GM19043 (cell line): ENCODE measurements at regions not wholly inside any gene's neighbourhood (a gene's known extent, or its start where the extent isn't known, plus 50 kb on each side); places are given as distances from the start of the nearest gene placed in this dataset.

Experiments used
- ATAC-seq: cut with Tn5 transposase; IDR thresholded peaks from one replicate; pipeline ENCODE4 v1.9.1; 2021; ENCODE audit warnings: low read depth; ENCODE audit not compliant: unreplicated experiment

DNA sequence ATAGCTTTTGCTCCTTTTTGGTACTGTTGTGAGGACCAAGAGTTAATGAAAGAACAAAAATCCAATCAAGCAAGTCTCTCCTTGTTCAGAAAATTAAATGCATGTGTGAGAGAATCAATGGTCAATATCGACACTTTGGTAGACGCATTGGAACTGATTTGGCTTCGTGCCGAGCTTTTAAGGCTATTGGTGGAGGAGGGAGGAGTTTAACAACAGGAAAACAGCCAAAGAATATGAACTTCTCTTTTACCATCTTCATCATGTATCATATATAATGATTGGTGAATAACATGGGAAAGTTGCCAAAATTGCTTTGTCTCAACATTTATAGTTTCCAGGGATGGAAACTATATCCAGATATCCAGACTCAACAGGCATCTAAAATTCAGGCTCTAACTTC, 266.5 kb upstream of the CITED2 start:
- ATAC-seq: no peak

DNA sequence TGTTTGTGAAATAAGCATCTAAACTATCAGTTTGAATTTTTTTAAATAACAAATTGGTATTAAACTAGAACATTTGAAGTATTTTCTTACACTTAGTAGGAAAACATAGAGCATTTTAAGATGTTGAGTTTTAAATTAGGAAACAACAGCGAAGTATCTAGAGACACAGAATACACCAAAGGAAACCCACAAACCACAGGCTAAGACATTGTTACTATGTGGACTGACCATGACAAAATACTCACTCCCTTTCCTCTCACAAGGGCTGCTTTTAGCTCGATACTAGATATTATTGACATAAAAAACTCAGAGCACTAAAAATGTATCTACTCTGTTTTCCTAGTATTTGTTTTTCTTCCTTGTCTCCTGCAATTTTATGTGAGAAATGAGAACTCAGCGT, 266.0 kb upstream of the CITED2 start:
- peak; percentile 90 for ATAC-seq

DNA sequence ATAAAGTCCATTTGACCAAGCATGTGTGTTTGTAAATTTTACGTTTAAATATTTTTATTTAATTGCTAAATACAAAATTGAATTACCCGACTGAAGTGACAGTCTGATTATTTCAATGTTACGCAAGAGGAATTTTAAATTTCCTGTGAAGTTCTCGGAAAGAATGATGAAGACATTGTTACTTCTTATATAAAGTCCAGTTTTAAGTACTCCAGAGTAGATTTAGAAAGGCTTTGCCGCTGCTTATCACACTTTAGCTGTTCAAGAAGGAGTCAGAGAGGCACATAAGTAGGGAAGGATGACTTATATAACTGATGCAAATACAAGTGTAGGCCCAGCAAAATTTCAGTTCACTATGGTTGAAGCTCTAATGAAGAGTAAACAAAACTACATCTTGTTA, 265.1 kb upstream of the CITED2 start:
- no peak for ATAC-seq

DNA sequence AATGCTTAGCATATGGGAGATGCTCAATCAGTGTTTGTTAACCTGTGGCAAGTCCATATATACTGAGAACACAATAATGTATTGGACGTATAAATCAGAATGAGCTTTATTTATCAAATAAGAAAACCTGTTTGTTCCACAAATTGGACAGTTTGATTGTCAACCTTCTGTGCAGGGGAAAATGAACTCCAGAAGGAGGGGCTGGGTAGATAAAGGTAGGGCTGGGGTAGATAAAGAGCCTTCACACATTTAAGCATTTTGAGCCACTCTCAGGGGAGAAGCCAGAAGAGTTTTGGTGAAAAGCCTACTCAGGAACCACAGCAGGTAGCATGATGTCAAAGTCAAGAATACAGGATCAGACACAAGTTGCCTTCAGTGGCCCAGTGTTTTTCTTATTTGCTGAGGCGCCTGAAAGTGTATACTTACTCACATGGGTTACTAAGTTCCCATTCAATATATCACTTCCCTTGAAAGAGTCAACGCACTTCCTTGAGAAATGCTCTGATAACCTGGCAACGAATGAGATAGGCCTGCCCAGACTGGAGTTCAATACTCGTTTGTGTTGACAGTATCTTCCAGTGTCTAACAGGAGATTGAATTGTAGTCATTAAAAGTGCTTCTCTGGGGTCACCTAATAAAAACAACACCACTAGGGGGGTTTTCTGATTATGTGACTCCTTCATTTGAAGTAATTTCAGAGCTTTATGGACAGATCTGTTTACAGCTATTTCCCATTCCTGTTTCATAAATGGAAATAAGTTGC, 263.9 kb upstream of the CITED2 start:
- ATAC-seq: no peak

DNA sequence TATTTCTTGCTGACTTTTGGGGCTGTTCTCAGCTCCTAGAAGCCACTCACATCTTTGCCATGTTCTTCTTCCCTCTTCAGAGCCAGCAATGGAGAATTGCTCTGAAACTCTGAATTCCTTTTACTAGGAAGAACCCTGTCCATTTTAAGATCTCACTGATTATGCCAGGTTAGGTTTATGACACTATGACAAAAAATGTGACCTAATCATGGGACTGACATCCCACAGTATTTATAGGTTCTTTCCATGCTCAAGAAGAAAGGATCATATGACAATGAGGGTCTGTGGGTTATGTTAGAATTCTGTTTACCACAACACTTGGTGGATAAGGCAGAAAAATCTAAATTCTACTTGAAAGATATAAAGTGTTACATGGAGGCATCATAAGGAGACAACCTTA, 263.3 kb upstream of the CITED2 start:
- no peak for ATAC-seq

DNA sequence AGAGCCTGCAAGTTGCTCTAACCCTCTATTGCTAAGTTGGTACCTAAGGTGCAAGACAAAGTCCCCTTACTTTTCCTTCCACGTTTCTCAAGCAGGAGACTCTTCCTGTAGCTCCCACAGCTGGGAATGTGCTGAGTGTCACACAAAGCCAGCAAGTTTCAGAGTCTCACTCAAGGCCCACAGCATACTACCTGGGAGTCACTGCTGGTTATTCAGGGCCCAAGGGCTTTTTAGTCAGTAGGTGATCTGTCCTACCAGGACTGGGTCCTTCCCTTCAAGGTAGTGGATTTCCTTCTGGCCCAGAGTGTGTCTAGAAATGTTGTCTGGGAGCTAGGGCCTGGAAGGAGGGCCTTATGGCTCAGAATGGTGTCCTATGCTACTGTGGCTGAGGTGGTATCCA, 261.9 kb upstream of the CITED2 start:
- no peak for ATAC-seq

DNA sequence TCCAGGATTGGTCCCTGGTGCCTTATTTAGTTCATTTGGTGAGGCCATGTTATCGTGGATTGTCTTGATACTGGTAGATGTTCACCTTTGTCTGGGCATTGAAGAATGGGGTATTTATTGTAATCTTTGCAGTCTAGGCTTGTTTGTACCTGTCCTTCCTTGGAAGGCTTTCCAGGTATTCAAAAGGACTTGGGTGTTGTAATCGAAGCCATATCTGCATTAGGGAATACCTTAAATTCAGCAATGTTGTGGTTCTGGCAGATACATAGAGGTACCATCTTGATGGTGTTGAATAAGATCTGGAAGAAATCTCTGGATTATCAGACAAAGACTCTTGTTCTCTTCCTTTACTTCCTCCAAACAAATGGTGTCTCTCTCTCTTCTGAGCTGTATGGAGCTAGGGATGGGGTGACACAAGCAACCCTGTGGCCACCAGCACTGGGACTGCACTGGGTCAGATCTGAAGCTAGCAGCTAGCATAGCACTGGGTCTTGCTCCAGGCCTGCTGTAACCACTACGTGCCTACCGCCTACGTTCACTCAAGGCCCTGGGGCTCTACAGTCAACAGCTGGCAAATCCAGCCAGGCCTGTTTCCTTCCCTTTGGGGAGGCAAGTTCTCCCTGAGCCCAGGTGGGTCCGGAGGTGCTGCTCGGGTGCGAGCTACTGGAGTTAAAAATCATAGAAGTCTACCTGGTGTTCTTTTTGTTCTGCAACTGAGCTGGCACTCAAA, 261.1 kb upstream of the CITED2 start:
- ATAC-seq: no peak

DNA sequence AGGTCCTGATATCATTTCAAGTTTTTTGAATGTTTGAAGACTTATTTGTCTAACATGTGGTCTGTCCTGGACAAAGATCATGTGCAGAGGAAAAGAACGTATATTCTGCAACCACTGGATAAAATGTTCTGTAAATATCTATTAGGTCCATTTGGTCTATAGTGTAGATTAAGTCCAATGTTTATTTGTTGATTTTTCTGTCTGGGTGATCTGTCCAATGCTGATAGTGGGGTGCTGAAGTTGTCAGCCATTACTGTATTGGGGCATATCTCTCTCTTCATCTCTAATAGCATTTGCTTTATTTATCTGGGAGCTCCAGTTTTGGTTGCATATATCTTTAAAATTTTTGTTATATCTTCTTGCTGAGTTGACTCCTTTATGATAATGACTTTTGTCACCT, 258.4 kb upstream of the CITED2 start:
- ATAC-seq: no peak

DNA sequence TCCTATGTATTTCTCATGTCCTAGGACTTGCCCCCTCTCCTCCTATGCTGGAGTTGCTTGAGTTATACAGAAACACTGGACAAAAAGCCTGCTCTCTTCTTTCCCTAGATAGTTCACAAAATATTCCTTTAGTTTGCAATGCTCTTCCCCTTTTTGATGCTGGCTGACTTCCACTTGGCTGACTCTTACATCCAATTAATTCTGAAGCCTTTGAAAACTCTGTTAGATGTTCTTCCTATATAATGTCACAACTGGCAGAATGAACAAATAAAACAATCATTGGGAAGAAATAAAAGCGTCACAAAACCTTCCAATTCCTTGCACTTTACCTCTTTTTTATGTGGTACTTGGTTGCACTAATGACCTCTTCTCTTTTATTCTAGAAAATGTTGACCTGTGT, 253.8 kb upstream of the CITED2 start:
- ATAC-seq: no peak

DNA sequence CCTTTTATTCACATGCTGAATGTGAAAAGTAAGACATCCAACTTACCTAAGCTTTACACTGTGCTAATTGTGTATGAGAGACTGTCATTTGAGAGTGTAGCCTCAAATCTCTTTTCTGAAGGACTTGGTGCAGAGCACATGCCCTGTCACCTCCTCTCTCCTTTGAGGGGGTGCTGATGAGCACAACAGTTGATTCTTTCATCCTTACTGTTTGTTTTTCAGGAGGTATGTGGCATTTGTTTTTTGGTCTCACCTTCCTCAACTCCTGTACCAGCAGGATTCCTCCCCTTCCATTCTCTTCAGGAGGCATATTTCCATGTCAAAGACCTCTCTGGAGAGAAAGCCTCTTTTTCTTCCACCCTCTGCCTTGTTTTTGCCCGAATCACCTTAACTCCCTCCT, 252.6 kb upstream of the CITED2 start:
- no peak for ATAC-seq

DNA sequence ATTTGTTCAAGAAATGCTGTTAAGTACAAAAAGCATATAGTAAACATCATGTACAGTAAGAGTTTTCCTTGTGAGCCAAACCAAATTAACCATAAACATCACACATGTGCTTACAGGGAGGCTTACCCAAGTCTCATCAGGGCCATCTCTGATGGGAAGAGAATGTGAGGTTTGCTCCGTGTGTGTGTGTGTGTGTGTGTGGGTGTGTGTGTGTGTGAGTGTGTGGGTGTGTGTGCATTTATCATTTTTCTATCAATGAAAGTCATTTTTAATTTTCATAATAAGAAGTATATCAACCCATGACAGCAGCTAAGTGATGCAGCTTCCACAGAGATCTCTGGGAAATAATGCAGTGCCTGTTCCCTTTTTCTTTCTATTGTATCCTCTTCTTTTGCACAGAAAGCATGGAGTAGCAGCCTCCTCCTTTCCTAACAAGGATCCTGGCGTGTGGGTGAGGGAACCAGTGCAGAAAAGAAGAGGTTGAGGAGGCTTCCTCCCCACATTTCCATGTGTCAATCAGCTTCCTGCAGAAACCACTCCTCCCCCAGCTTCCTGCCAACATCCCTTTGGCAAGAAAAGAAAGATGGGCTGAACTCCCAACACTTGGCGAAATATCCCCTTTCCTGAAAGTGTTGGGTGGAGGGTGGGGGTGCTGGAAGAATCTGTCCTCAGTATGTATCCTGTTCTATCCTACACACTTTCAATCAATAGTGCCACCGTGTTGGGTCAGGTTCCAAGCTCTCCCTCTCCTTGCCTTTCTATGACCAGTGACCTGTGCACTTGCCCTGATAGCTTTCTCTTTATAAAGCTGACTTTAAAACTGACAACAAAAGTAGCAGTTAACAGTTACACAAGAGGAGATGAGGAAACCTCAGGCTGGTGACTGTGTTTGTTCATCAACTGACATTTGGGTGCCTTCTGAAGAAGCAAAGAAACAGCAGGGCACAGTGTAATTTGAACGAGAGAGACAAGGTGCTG, 251.8 kb upstream of the CITED2 start:
- no peak for ATAC-seq

DNA sequence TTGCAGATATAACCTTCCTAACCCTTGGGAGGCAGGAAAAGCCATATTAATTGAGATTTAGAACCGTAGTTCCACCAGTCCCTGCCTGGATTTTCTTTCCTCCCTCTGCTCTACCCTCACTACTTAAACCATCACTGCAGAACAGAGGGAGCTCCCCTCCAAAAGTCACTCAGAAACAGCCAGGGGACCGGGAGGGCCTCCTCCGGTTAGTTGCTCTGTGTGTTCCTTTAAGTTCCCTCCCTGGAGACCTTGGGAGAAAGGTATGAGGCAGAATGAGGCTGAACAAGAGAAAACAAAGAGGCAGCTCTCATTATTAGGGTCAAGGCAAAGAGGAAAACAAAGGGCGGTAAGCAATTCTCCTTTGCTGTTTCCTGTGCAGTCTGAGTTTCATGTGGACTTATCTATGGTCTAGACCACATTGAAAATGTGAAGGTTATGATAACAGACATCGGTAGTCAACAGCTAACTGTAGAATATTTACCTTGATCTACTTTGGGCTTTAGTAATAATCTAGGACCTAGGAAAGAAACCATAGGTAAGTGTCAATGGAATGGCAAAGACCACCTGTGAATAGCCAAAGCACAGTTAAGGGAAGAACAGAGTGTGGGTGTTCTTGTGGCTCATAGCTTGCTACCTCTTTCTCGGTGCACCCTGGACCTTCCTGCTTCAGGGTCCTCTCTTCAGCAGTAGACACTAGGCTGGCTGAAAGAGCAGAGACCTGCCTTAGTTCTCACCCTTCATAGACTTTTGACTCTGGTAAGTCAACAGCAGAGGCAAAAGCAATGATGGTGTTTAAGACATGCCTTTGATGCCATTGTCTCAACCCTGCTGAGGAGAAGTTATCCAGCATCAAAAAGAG, 250.9 kb upstream of the CITED2 start:
- no peak for ATAC-seq

DNA sequence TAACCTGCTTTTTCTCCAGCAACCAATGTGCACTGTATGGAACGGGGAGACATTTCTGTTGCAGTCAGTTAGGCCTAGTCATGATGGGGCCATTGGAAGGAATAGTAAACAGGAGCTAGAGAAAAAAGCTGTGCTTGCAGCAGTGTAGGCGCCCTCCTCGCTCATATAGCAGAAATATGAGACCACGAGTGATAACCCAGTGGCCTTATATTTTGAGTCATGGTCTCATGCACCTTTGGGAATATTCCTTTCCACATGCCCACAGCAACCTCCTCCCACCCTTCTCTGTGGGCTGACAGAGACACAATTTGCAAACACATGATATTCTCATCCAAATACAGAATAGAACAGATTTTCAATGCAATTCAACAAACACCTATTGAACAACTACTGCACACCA, 248.9 kb upstream of the CITED2 start:
- ATAC-seq: no peak

DNA sequence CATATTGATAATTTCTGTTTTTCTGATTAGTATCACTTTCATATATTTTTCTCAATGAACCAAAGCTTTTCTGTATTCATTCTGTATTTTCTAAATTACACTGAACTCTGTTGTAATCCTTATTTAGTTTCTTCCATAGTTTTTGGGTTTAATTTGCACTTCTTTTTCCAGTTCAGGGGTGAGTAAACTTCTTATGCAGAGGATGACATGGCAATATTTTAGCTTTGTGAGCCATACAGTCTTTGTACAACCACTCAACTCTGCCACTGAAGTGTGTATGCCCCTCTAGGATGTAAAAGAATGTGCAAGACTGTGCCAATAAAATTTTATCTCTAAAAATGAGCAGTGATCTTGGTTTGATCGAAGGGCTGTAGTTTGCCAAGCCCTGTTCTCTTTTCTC, 239.0 kb upstream of the CITED2 start:
- ATAC-seq: no peak

DNA sequence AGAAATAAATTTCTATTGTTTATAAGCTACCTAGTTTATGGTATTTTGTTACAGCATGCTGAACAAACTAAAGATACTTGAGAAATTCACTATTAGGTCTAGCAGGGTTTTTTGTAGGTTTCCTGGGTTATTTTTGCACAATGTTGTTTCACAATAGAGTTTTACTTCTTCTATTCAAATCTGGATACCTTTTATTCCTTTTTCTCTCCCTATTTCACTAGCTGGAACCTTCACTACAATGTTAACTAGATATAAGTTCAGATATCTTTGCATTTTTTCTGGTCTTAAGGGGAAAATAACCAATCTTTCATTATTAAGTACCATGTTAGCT, 237.7 kb upstream of the CITED2 start:
- ATAC-seq: no peak

DNA sequence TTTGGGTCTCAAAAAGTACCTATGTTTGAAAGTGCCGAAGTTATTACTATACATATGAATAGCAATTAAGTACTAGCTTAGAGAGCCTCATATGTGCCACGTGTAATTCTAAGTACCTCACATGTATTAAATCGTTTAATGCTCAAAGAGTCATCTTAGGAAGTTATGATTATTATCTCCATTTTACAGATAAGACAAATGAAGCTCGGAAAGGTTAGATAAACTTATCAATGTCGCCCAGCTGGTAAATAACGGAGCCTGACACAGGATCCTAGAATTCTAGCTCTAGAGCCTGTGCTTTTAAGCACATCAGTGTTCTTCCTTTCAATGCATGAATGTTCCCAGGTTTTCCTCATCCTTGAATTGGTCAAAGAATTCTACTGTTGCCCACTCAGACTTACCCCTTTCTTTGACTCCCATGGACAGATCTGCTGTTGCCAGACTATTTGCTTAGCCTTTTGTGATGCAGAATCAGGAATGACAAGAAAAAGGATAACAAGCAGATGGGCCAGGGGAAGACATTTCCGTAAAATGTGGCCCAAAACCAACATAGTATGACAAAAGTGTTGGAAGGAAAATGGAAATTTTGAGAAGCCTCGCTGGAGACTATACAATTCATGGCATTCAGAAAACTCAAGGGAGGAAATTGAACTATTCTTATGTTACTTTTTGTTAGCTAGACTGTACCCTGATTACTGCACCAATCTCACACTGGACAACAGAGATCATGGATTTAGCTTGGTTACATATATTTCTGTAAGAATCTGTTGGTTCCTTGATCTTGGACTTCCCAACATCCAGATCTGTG, 237.1 kb upstream of the CITED2 start:
- ATAC-seq: no peak

DNA sequence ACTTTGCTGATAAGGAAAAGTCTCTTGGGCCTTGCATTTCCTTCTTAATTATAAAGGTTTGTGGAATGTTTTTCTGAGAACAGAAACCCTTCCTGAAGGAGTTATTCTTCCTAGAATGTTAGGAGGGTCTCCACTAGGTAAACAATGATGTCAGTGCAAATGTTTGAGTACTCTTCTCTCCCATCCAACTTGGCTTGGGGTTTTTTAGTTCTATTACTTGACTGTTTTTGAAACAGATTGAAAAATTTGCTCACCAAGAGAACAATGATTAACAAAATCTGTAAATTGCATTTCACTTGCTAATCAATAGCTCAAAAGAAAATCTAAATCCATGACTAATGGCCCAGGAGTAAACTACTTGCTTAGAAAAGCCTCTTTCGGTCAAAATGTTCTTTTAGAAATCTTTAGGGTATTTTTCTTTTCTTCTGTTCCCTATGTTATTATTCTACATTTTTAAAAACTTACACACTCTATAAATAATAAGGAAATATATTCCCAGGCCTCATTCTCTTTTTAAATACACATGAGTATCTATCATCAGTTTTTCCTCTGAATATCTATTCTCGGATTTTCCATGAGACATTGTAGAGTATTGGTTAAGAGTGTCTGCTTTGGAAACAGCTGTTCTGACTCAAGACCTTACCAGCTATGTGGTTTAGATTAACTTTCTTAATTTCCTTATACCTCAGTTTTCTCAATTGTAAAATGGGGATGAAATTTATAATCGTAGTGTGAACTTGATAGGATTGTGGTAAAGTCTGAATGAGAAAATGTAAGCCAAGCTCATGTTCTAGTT, 234.2 kb upstream of the CITED2 start:
- no peak for ATAC-seq

DNA sequence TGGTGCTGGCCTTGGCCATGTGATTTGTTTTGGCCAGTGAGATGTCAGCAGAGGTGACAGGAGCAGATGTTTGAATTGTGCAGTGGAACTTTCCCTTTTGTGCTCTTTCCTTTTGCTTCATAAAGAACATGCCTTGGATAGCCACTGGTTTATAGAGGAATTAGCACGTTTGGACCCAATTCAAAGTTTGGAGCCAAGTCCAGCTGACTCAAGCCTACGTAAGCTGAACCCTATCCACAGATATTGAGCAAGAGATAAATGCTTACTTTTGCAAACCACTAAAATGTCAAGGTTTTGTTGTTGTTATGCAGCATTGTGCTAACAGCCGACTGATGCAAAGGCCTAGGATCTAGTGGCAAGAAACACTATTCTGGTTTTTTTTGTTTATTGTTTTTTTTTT, 230.9 kb upstream of the CITED2 start:
- no peak for ATAC-seq

DNA sequence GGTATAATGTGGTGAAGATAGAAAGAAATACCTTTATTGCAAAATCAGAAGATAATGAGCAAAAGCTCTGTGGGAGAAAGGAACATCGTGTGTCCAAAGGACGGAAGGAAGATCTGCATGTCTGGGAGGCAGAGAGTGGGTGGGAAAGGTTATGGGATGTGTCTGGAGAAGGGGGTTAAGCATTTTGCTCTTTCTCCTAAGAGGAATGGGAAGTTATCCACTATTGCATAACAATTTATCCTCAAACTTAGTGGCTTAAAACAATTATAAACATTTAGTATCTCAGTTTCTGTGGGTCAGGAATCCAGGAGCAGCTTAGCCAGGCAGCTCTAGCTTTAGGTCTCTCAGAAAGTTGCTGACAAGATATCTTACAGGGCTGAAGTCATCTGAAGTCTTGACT, 229.1 kb upstream of the CITED2 start:
- ATAC-seq: no peak
